GM12875 (cell line): ENCODE measurements at regions not wholly inside any gene's neighbourhood (a gene's known extent, or its start where the extent isn't known, plus 50 kb on each side); places are given as distances from the start of the nearest gene placed in this dataset.

Source experiments
- H3K4me3 ChIP-seq: one replicate; pipeline ENCODE4 v1.5.1; 2011; ENCODE audit warnings: low read depth, low read length, control low read depth
- CTCF ChIP-seq: IDR thresholded peaks from 2 replicates; pipeline ENCODE4 v1.5.1; 2011; ENCODE audit warnings: low read depth, mild to moderate bottlenecking, control low read depth, inconsistent platforms, low read length, moderate library complexity, borderline replicate concordance; ENCODE audit not compliant: insufficient read depth

DNA sequence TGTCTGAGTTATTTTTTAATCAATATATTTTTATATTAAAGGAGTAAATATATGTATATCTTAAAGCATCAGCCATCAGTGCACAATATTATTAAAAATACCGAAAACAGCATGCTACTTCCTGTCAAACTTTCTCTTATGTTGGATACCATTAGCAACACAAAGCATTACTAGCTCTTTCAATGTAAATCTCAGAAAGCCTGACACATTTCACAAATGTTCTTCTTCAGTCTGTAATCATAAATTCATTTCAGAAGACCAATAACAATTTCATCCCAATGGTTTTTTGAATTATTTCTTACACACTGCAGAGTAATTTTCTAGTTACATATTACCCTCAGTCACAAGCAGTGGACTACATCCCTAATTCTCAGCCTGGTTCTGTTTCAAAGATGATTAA lies 226.9 kb downstream of the LRRK2 start:
- TF ChIP-seq CTCF = no peak
- H3K4me3 ChIP-seq = no peak overlapping the region

DNA sequence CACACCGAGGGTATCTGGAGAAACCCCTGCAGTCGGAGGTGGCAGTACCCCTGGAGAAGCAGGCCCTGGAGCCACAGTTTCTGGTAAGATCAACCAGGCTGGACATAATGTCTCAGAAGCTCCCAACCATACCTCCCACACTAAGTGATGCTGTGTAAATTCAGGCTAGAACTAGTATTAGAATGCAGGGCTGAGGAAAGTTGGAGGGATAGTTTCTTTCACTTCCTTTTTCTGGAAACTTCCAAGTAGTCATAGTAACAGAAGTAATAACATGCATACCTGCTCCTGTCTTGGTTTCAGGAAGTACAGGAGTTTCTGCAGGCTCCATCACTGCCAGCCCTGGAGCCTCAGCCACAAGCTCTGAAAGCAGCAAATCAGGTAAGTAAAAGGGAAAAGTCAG lies 228.1 kb upstream of the CNTN1 start:
- H3K4me3 ChIP-seq = no peak overlapping the region
- TF ChIP-seq CTCF = no peak

- no peak for TF ChIP-seq CTCF
- no peak overlapping the region for H3K4me3 ChIP-seq
Observed at GRCh38 chr12:40469736-40470135, 222.5 kb upstream of the CNTN1 start.

- no peak overlapping the region for H3K4me3 ChIP-seq
- TF ChIP-seq CTCF = no peak
Observed at GRCh38 chr12:40473962-40474361, 218.3 kb upstream of the CNTN1 start.

DNA sequence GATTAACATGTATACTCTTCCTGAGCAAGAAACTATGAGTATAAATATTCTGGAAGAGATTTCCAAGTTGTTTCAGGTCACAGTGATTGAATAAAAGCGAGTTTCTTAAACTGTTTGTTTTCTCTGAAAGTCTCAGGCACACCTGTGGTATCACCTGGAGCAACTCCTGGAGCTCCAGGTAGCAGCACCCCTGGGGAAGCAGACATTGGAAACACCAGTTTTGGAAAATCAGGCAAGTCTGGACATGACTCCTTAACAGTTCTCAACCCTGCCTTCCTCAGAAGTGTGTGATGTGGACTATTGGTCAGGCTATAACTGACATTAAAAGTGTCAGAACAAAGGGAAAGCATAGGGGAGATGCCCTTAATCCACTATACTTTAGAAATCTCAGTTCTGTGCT lies 217.6 kb upstream of the CNTN1 start:
- no peak for TF ChIP-seq CTCF
- no peak overlapping the region for H3K4me3 ChIP-seq

DNA sequence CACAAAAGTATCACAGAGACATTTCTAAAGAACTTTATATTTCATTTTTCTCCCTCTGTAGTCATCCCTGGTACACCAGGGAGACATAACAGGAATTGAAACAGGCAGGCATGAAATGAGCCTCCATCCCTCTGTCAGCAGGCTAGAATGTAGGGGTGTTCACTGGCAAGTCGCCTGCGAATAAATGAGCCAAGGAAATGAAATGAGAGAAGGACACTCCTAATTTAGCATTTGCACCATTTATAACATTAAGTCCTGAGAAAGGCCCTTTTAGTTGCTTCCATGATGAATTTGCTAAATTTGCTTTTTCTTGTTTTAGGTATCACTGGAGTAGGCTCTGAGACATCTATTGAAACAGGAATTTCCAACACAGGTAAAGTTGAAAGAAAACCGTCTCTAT lies 192.4 kb upstream of the CNTN1 start:
- TF ChIP-seq CTCF = no peak

DNA sequence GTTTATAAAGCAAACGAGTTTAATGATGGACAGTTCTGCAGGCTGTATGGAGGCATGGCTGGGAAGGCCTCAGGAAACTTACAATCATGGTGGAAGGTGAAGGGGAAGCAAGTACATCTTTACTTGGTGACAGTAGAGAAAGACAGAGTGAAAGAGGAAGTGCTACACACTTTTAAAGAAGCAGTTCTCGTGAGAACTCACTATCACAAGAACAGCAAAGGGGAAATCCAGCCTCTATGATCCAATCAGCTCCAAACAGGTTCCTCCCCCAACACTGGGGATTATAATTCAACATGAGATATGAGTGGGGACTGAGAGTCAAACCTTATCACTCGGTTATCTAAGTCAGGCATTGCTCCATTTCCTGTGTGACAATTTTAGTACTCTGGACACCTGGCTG lies 189.9 kb upstream of the CNTN1 start:
- no peak for TF ChIP-seq CTCF
- H3K4me3 ChIP-seq = no peak overlapping the region

More for the DNA sequence above, 192.4 kb upstream of the CNTN1 start:
- no peak overlapping the region for H3K4me3 ChIP-seq
